Fibroblast of lung (primary cell): ENCODE measurements at regions not wholly inside any gene's neighbourhood (a gene's known extent, or its start where the extent isn't known, plus 50 kb on each side); places are given as distances from the start of the nearest gene placed in this dataset.

ENCODE experiments used
- CTCF ChIP-seq, 2 donors: IDR thresholded peaks in 1 of 2; conservative IDR thresholded peaks in 1 of 2; 1 replicate in 1 of 2; 2 replicates in 1 of 2; pipeline ENCODE4 v1.5.1; 2011 to 2012; ENCODE audit warnings: low read length in 2 of 2, control low read depth in 1 of 2, inconsistent platforms in 1 of 2, low read depth in 1 of 2, mild to moderate bottlenecking in 1 of 2
- EZH2 ChIP-seq: IDR thresholded peaks from 2 replicates; pipeline ENCODE4 v1.5.1; 2012; ENCODE audit warnings: low read length, control low read depth, mild to moderate bottlenecking; ENCODE audit errors: missing control alignments

GRCh38 chr1:201750934-201751333 lies 78.0 kb upstream of the IPO9 start:
- TF ChIP-seq EZH2 (no peak), CTCF (conservative IDR thresholded peaks at IDR 0.05 in 1 of 2, IDR thresholded peaks at IDR 0.05 in 1 of 2; ENCODE audit: low read depth in 1 of 2, low read length in 2 of 2) (no peak)
